ENCODE measurements at regions not wholly inside any gene's neighbourhood (a gene's known extent, or its start where the extent isn't known, plus 50 kb on each side); places are given as distances from the start of the nearest gene placed in this dataset.
A peak's percentile ranks its signal among the peaks of the same experiment; 100 is the strongest.
"Not testable (repeated sequence)": the region's sequence is repeated elsewhere in the genome, so short reads cannot be mapped to it uniquely, and the experiment has no call there.

GRCh38 chr22:22296047-22296446 lies 51.5 kb downstream of the VPREB1 start:
- DNase-seq (ENCODE audit: low read depth): not testable (repeated sequence)

GRCh38 chr22:22297159-22297793 lies 52.7 kb downstream of the VPREB1 start:
- DNase-seq (ENCODE audit: low read depth): peak; percentile 15

- peak; percentile 58 for DNase-seq (ENCODE audit: low read depth)
Observed at GRCh38 chr22:22297794-22298653, 53.4 kb downstream of the VPREB1 start.

GRCh38 chr22:22298654-22299009 lies 54.0 kb downstream of the VPREB1 start:
- DNase-seq (ENCODE audit: low read depth): not testable (repeated sequence)

- DNase-seq (ENCODE audit: low read depth): not testable (repeated sequence)
Observed at GRCh38 chr22:22300511-22300910, 55.9 kb downstream of the VPREB1 start.

- DNase-seq (ENCODE audit: low read depth): not testable (repeated sequence)
Observed at GRCh38 chr22:22300946-22301345, 56.4 kb downstream of the VPREB1 start.

- DNase-seq (ENCODE audit: low read depth): no peak
Observed at GRCh38 chr22:22316589-22316988, 72.0 kb downstream of the VPREB1 start.

GRCh38 chr22:22318723-22319465 lies 74.3 kb downstream of the VPREB1 start:
- DNase-seq (ENCODE audit: low read depth): no peak

GRCh38 chr22:22321743-22322611 lies 77.4 kb downstream of the VPREB1 start:
- DNase-seq (ENCODE audit: low read depth): peak; percentile 27

GRCh38 chr22:22322792-22323191 lies 78.2 kb downstream of the VPREB1 start:
- no peak for DNase-seq (ENCODE audit: low read depth)

GRCh38 chr22:22327723-22328122 lies 83.1 kb downstream of the VPREB1 start:
- DNase-seq (ENCODE audit: low read depth): no peak

GRCh38 chr22:22329792-22330191 lies 85.2 kb downstream of the VPREB1 start:
- DNase-seq (ENCODE audit: low read depth): no peak

- not testable (repeated sequence) for DNase-seq (ENCODE audit: low read depth)
Observed at GRCh38 chr22:22335640-22336039, 91.1 kb downstream of the VPREB1 start.

GRCh38 chr22:22336333-22336732 lies 91.7 kb downstream of the VPREB1 start:
- not testable (repeated sequence) for DNase-seq (ENCODE audit: low read depth)

GRCh38 chr22:22338778-22339177 lies 94.2 kb downstream of the VPREB1 start:
- DNase-seq (ENCODE audit: low read depth): not testable (repeated sequence)

- DNase-seq (ENCODE audit: low read depth): no peak
Observed at GRCh38 chr22:22341736-22342135, 97.2 kb downstream of the VPREB1 start.

GRCh38 chr22:22342697-22343580 lies 98.4 kb downstream of the VPREB1 start:
- DNase-seq (ENCODE audit: low read depth): peak; percentile 15

GRCh38 chr22:22343581-22344296 lies 99.2 kb downstream of the VPREB1 start:
- DNase-seq (ENCODE audit: low read depth): no peak

GRCh38 chr22:22344430-22344829 lies 99.8 kb downstream of the VPREB1 start:
- DNase-seq (ENCODE audit: low read depth): no peak

- no peak for DNase-seq (ENCODE audit: low read depth)
Observed at GRCh38 chr22:22345781-22346180, 101.2 kb downstream of the VPREB1 start.

Data from RPMI7951 (cell line).